Neural progenitor cell (in vitro differentiated cells): ENCODE measurements at regions not wholly inside any gene's neighbourhood (a gene's known extent, or its start where the extent isn't known, plus 50 kb on each side); places are given as distances from the start of the nearest gene placed in this dataset.

Experiments
- EZH2 ChIP-seq: fragments of 200-600 bp; sonication (generic); IDR thresholded peaks from 2 replicates; pipeline ENCODE4 v1.6.1; 2017; ENCODE audit warnings: antibody characterized with exemption, mild to moderate bottlenecking, moderate library complexity
- EZH2phosphoT487 ChIP-seq: fragments of 200-600 bp; sonication (generic); IDR thresholded peaks from 2 replicates; pipeline ENCODE4 v1.6.1; 2017; ENCODE audit warnings: antibody characterized with exemption
- TF ChIP-seq, protein P1 (sequence below): fragments of 200-600 bp; sonication (generic); IDR thresholded peaks from 2 replicates; pipeline ENCODE4 v1.5.1; 2017; ENCODE audit warnings: antibody characterized with exemption, mild to moderate bottlenecking

DNA sequence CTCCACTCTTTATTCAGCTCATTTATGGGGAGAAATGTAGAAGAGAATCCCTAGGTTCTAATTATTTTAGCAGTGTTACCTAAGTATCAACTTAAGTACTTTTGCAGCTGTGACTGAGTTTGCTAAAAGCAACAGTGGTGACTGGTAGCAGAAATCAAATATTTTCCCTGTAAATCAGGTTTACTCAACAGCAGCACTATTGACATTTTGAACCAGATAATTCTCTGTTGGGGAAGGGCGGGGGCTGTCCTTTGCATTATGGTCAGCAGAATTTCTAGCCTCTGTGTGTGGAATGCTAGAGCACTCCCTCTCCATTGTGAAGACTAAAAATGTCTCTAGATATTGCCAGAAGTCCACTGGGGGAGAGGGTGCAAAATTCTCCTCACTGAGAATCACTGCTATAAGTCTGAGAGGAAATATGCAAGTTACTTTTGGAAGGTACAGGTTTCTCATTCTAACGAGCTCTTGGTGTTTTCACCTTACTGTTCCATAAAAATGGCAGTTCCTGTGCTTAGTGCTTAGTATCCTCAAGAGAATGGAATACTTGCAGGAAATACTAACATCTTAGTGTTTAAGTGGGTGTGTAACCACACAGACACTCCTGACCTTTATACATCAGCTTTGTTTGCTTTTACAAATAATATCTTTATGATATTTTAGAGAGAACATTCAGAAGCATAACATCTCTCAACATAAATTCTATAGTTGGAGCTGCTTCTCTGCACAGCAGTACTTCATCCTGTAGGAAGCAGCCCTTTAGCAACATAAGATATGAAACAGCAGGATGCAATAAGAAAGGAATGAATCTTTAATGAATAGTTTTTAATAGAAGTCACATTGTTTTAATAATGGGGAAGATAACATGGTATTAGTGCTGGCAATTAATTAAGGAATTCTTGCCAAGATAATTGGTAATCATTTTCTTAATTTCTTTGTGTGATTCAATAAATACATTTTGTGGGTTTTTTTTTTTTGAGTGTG, 246.5 kb upstream of the GOLIM4 start:
- TF ChIP-seq, protein P1, sequence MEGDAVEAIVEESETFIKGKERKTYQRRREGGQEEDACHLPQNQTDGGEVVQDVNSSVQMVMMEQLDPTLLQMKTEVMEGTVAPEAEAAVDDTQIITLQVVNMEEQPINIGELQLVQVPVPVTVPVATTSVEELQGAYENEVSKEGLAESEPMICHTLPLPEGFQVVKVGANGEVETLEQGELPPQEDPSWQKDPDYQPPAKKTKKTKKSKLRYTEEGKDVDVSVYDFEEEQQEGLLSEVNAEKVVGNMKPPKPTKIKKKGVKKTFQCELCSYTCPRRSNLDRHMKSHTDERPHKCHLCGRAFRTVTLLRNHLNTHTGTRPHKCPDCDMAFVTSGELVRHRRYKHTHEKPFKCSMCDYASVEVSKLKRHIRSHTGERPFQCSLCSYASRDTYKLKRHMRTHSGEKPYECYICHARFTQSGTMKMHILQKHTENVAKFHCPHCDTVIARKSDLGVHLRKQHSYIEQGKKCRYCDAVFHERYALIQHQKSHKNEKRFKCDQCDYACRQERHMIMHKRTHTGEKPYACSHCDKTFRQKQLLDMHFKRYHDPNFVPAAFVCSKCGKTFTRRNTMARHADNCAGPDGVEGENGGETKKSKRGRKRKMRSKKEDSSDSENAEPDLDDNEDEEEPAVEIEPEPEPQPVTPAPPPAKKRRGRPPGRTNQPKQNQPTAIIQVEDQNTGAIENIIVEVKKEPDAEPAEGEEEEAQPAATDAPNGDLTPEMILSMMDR = no peak
- TF ChIP-seq EZH2phosphoT487 (no peak), EZH2 (no peak)
